Transverse colon (tissue), 4 donors: ENCODE measurements at regions not wholly inside any gene's neighbourhood (a gene's known extent, or its start where the extent isn't known, plus 50 kb on each side); places are given as distances from the start of the nearest gene placed in this dataset.

Experiments used
- DNase-seq: peaks from one replicate; pipeline ENCODE4 v3.0.0-alpha.2; 2019
- H3K27ac ChIP-seq, 4 donors: fragments of 200-600 bp; sonication (generic); 2 replicates each; pipeline ENCODE4 v1.5.1; 2016 to 2018; ENCODE audit warnings: inconsistent platforms in 4 of 4
- H3K27me3 ChIP-seq: fragments of 200-600 bp; sonication (generic); 2 replicates; pipeline ENCODE4 v1.5.1; 2017; ENCODE audit warnings: inconsistent platforms
- H3K36me3 ChIP-seq, 4 donors: fragments of 200-600 bp; sonication (generic); 2 replicates each; pipeline ENCODE4 v1.5.1; 2017 to 2019; ENCODE audit warnings: inconsistent platforms in 4 of 4
- H3K4me1 ChIP-seq, 4 donors: fragments of 200-600 bp; sonication (generic); 2 replicates each; pipeline ENCODE4 v1.5.1; 2017 to 2020; ENCODE audit warnings: inconsistent platforms in 4 of 4
- H3K4me3 ChIP-seq, 4 donors: fragments of 200-600 bp; sonication (generic); 1 replicate in 1 of 4; 2 replicates in 3 of 4; pipeline versions ENCODE4 v1.5.1 to v1.6.1; 2017 to 2019; ENCODE audit warnings: inconsistent platforms in 4 of 4
- H3K9me3 ChIP-seq, 2 donors: fragments of 200-600 bp; sonication (generic); 2 replicates each; pipeline ENCODE4 v1.5.1; 2017 to 2019; ENCODE audit warnings: inconsistent platforms in 2 of 2
- CTCF ChIP-seq, 5 experiments: fragments of 200-600 bp in 3 of 5; fragments of 450-650 bp in 2 of 5; sonication (generic) in 3 of 5; IDR thresholded peaks; 1 replicate in 2 of 5; 2 replicates in 3 of 5; pipeline ENCODE4 v1.5.1; 2016 to 2017; ENCODE audit warnings: antibody characterized with exemption in 5 of 5, inconsistent platforms in 3 of 5, mild to moderate bottlenecking in 2 of 5, moderate library complexity in 1 of 5
- EP300 ChIP-seq: sonication (generic); formaldehyde crosslinking; IDR thresholded peaks from one replicate; pipeline ENCODE4 v1.6.1; 2017; ENCODE audit warnings: antibody characterized with exemption, low read depth
- POLR2A ChIP-seq: fragments of 450-650 bp; IDR thresholded peaks from one replicate; pipeline ENCODE4 v1.6.1; 2016; ENCODE audit warnings: antibody characterized with exemption, mild to moderate bottlenecking, moderate library complexity
- POLR2AphosphoS5 ChIP-seq, 3 donors: sonication (generic); formaldehyde crosslinking; IDR thresholded peaks; one replicate each; pipeline ENCODE4 v1.6.1; 2016; ENCODE audit warnings: antibody characterized with exemption in 3 of 3
- WGBS, 2 donors: methylation state at CpG; one replicate each; pipeline ENCODE4 v1.1.5; 2018; ENCODE audit warnings: low coverage in 1 of 2; 5-methylcytosine and 5-hydroxymethylcytosine counted together
- in situ Hi-C, 4 donors: fragments of 200-750 bp; cut with MboI; loops; one replicate each; pipeline versions ENCODE4 v1.15.0 to v1.15.1; 2017; ENCODE audit warnings: low sequenced_read_pairs in 3 of 4, low pct_ligation_motif_present in 1 of 4, low pct_unique_long_range_greater_than_20kb in 1 of 4
- intact Hi-C: fragments of 100-400 bp; cut with DNase I; formaldehyde crosslinking; loops from one replicate; pipeline ENCODE4 v1.15.1; 2023; ENCODE audit warnings: low total_unique reads

GRCh38 chr11:129729216-129729615 is 86.4 kb upstream of the TMEM45B start:
- in situ Hi-C loops = loop anchor here in 3 of 4 donors (25.0 kb wide), 2 partner anchors 367 to 617 kb away; no protein-coding TSS in a partner anchor
- H3K4me1 ChIP-seq = no peaks in the 10 kb centered on the region
- H3K36me3 ChIP-seq = no peaks in the 10 kb centered on the region
- H3K9me3 ChIP-seq = no peaks in the 10 kb centered on the region
- no peaks in the 10 kb centered on the region for H3K27me3 ChIP-seq
- DNase-seq = no peak
- 77% methylated on average over 5 of the region's 5 CpGs; no CpG with 5 or more reads in 1 of the 2 donors for WGBS, 2 donors
- no peak overlapping the region for H3K4me3 ChIP-seq
- TF ChIP-seq POLR2A (no peak), CTCF (IDR thresholded peaks at IDR 0.05) (no peak), EP300 (no peak), POLR2AphosphoS5 (IDR thresholded peaks at IDR 0.05) (no peak)
- intact Hi-C loops = no loop called here
- H3K27ac ChIP-seq = no peak overlapping the region

GRCh38 chr11:129729823-129730222 is 85.8 kb upstream of the TMEM45B start:
- TF ChIP-seq POLR2AphosphoS5 (IDR thresholded peaks at IDR 0.05) = no peak
- TF ChIP-seq EP300 = no peak
- TF ChIP-seq POLR2A = no peak
- no peak for TF ChIP-seq CTCF (IDR thresholded peaks at IDR 0.05)
- intact Hi-C loops = no loop called here
- in situ Hi-C loops = loop anchor here in 3 of 4 donors (25.0 kb wide), 2 partner anchors 368 to 618 kb away; no protein-coding TSS in a partner anchor
- H3K4me3 ChIP-seq = no peak overlapping the region
- WGBS, 2 donors = 80 to 89% methylated on average over 1 to 10 of the region's 10 CpGs
- no peaks in the 10 kb centered on the region for H3K9me3 ChIP-seq
- H3K27me3 ChIP-seq = no peaks in the 10 kb centered on the region
- no peak for DNase-seq
- H3K36me3 ChIP-seq = no peaks in the 10 kb centered on the region
- H3K27ac ChIP-seq = no peak overlapping the region
- no peaks in the 10 kb centered on the region for H3K4me1 ChIP-seq

DNA sequence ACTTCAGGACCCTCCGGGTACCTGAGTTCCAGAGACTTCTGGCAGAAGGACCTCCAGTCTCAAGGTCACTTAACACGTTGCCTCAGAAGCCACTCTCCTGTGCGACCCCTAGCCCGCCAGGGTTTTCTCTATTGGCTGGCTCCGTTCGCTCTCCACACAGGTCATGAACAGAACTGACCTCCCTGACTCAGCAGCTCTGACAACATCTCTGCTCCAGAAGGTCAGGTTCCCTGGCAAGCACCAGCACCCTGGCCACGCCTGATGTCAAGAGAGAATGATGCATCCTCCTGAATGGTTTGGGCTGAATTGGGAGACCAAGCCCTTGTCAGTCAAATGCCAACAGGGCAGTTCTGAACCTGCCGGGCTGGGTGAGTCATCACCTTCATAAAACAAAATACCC is 84.3 kb upstream of the TMEM45B start:
- in situ Hi-C loops = loop anchor here in 3 of 4 donors (25.0 kb wide), 2 partner anchors 369 to 619 kb away; no protein-coding TSS in a partner anchor
- intact Hi-C loops = no loop called here
- 62 to 81% methylated on average over 2 to 8 of the region's 8 CpGs for WGBS, 2 donors

DNA sequence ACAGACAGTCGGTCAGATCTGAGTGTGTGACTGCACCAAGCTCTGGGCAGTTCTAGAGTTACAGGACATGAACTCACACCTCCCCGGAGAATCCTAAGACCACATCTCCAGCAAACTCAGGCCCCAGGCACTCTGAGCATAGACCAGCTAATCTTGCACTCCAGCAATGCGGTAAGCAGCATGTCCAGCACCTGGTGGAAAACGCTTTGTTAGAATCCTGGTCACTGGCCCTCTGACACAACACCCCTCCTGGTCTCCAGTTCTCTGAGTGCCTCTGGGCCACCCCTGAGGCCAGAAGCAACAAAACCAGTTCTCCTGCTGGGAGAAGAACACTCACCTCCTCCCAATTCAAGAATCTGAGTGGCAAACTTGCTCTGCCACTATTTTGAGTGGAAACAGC is 82.7 kb upstream of the TMEM45B start:
- no peak overlapping the region for H3K27ac ChIP-seq
- WGBS, 2 donors = 92% methylated on average over 4 of the region's 4 CpGs; no CpG with 5 or more reads in 1 of the 2 donors
- TF ChIP-seq POLR2A = no peak
- TF ChIP-seq EP300 = no peak
- TF ChIP-seq CTCF (IDR thresholded peaks at IDR 0.05) = no peak
- no peak for TF ChIP-seq POLR2AphosphoS5 (IDR thresholded peaks at IDR 0.05)
- intact Hi-C loops = no loop called here
- in situ Hi-C loops = loop anchor here in 3 of 4 donors (25.0 kb wide), 2 partner anchors 371 to 621 kb away; no protein-coding TSS in a partner anchor
- H3K9me3 ChIP-seq = no peaks in the 10 kb centered on the region
- no peaks in the 10 kb centered on the region for H3K36me3 ChIP-seq
- no peaks in the 10 kb centered on the region for H3K27me3 ChIP-seq
- H3K4me3 ChIP-seq = no peak overlapping the region
- H3K4me1 ChIP-seq = no peaks in the 10 kb centered on the region
- DNase-seq = no peak

More for the DNA sequence above, 84.3 kb upstream of the TMEM45B start:
- TF ChIP-seq POLR2A = no peak
- no peak for DNase-seq
- Histone ChIP-seq H3K4me3 (no peak overlapping the region), H3K27me3 (no peaks in the 10 kb centered on the region), H3K27ac (no peak overlapping the region), H3K4me1 (no peaks in the 10 kb centered on the region), H3K9me3 (no peaks in the 10 kb centered on the region), H3K36me3 (no peaks in the 10 kb centered on the region)

GRCh38 chr11:129733384-129733783 is 82.3 kb upstream of the TMEM45B start:
- Histone ChIP-seq H3K27me3 (no peaks in the 10 kb centered on the region), H3K27ac (no peak overlapping the region), H3K4me3 (no peak overlapping the region), H3K4me1 (no peaks in the 10 kb centered on the region), H3K9me3 (no peaks in the 10 kb centered on the region), H3K36me3 (no peaks in the 10 kb centered on the region)
- TF ChIP-seq EP300 (no peak), POLR2A (no peak), CTCF (IDR thresholded peaks at IDR 0.05) (no peak), POLR2AphosphoS5 (IDR thresholded peaks at IDR 0.05) (no peak)
- DNase-seq = no peak
- intact Hi-C loops = no loop called here
- in situ Hi-C loops = loop anchor here in 3 of 4 donors (25.0 kb wide), 2 partner anchors 371 to 621 kb away; no protein-coding TSS in a partner anchor
- WGBS, 2 donors = 91% methylated on average over 9 of the region's 9 CpGs; no CpG with 5 or more reads in 1 of the 2 donors
